Cardiac muscle cell (in vitro differentiated cells and primary cell): ENCODE measurements at regions not wholly inside any gene's neighbourhood (a gene's known extent, or its start where the extent isn't known, plus 50 kb on each side); places are given as distances from the start of the nearest gene placed in this dataset.

Experiments
- DNase-seq, 2 donors: peaks; one replicate each; pipeline versions ENCODE4 v3.0.0 to v3.0.0-alpha.2; 2010 to 2017; ENCODE audit warnings: low read depth in 1 of 2, low spot score in 1 of 2
- H3K27ac ChIP-seq: fragments of 200-600 bp; sonication (generic); 2 replicates; pipeline ENCODE4 v1.5.1; 2016
- H3K27me3 ChIP-seq: fragments of 200-600 bp; sonication (generic); 2 replicates; pipeline ENCODE4 v1.6.0; 2016; ENCODE audit warnings: control low read depth
- H3K36me3 ChIP-seq: fragments of 200-600 bp; sonication (generic); 2 replicates; pipeline ENCODE4 v1.5.1; 2016; ENCODE audit warnings: control low read depth
- H3K4me1 ChIP-seq: fragments of 200-600 bp; sonication (generic); 2 replicates; pipeline ENCODE4 v1.8.1; 2017; ENCODE audit warnings: low read depth, mild to moderate bottlenecking, mixed run types
- H3K4me3 ChIP-seq: fragments of 200-600 bp; sonication (generic); 2 replicates; pipeline ENCODE4 v1.5.1; 2016; ENCODE audit warnings: mild to moderate bottlenecking
- H3K9me3 ChIP-seq: fragments of 200-600 bp; sonication (generic); 2 replicates; pipeline ENCODE4 v1.5.1; 2017; ENCODE audit warnings: low read depth, mild to moderate bottlenecking, control low read depth
- CTCF ChIP-seq: IDR thresholded peaks from 2 replicates; pipeline ENCODE4 v1.5.1; 2012; ENCODE audit warnings: low read depth, mild to moderate bottlenecking, low read length

- Histone ChIP-seq H3K27ac (no peak overlapping the region), H3K36me3 (no peaks in the 10 kb centered on the region), H3K4me3 (no peak overlapping the region), H3K27me3 (no peaks in the 10 kb centered on the region), H3K4me1 (no peaks in the 10 kb centered on the region), H3K9me3 (no peaks in the 10 kb centered on the region)
- no peak for DNase-seq
- TF ChIP-seq CTCF = no peak
Measured at GRCh38 chr13:107765724-107766401, 449.5 kb downstream of the LIG4 start.

GRCh38 chr13:107764046-107764445 lies 451.3 kb downstream of the LIG4 start:
- no peak overlapping the region for H3K4me3 ChIP-seq
- no peaks in the 10 kb centered on the region for H3K36me3 ChIP-seq
- DNase-seq = no peak
- no peak overlapping the region for H3K27ac ChIP-seq
- no peaks in the 10 kb centered on the region for H3K4me1 ChIP-seq
- no peak for TF ChIP-seq CTCF
- H3K27me3 ChIP-seq = no peaks in the 10 kb centered on the region
- no peaks in the 10 kb centered on the region for H3K9me3 ChIP-seq

GRCh38 chr13:107753748-107754147 lies 461.6 kb downstream of the LIG4 start:
- Histone ChIP-seq H3K9me3 (no peaks in the 10 kb centered on the region), H3K4me1 (no peaks in the 10 kb centered on the region), H3K27ac (no peak overlapping the region), H3K27me3 (no peaks in the 10 kb centered on the region), H3K36me3 (no peaks in the 10 kb centered on the region), H3K4me3 (no peak overlapping the region)
- no peak for TF ChIP-seq CTCF
- no peak for DNase-seq

- H3K27ac ChIP-seq = no peak overlapping the region
- H3K36me3 ChIP-seq = no peaks in the 10 kb centered on the region
- H3K9me3 ChIP-seq = no peaks in the 10 kb centered on the region
- H3K27me3 ChIP-seq = no peaks in the 10 kb centered on the region
- DNase-seq = peak in 1 of 2 donors; percentile 38
- no peaks in the 10 kb centered on the region for H3K4me1 ChIP-seq
- no peak for TF ChIP-seq CTCF
- H3K4me3 ChIP-seq = no peak overlapping the region
Measured at GRCh38 chr13:107753291-107753690, 462.0 kb downstream of the LIG4 start.

- TF ChIP-seq CTCF = no peak
- Histone ChIP-seq H3K4me3 (no peak overlapping the region), H3K27ac (no peak overlapping the region), H3K9me3 (no peaks in the 10 kb centered on the region), H3K27me3 (no peaks in the 10 kb centered on the region), H3K4me1 (no peaks in the 10 kb centered on the region), H3K36me3 (no peaks in the 10 kb centered on the region)
- DNase-seq = peak in 1 of 2 donors; percentile 33
Measured at GRCh38 chr13:107743983-107744382, 471.4 kb downstream of the LIG4 start.

- DNase-seq = no peak
- no peaks in the 10 kb centered on the region for H3K9me3 ChIP-seq
- H3K27me3 ChIP-seq = no peaks in the 10 kb centered on the region
- H3K27ac ChIP-seq = no peak overlapping the region
- H3K4me3 ChIP-seq = no peak overlapping the region
- H3K36me3 ChIP-seq = no peaks in the 10 kb centered on the region
- no peaks in the 10 kb centered on the region for H3K4me1 ChIP-seq
- TF ChIP-seq CTCF = no peak
Measured at GRCh38 chr13:107743526-107743925, 471.8 kb downstream of the LIG4 start.
